GM12873 (cell line): ENCODE measurements at regions not wholly inside any gene's neighbourhood (a gene's known extent, or its start where the extent isn't known, plus 50 kb on each side); places are given as distances from the start of the nearest gene placed in this dataset.

Experiments
- TF ChIP-seq, protein P1 (sequence below): IDR thresholded peaks from 2 replicates; pipeline ENCODE4 v1.5.1; 2012; ENCODE audit warnings: low read depth, mild to moderate bottlenecking, moderate library complexity, low read length, control low read depth; ENCODE audit not compliant: insufficient read depth; ENCODE audit errors: missing control alignments

DNA sequence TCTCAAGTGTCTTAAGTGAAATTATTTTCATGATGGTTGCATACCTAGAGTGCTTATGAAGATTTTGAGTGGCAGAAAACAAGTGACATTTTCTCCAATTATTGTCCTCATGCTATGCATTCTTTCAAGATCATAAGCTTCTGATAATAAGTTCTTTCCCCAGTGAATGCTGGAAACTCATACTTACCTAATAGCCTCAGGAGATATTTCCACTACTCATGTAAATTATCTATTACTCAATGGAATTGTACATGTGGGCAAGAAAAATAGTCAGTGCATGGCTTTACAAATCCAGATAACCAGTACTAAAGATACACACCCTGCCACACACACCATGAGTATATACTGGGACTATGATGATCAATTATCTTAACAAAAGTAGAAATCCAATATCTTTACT lies 1219.4 kb upstream of the C9orf72 start:
- TF ChIP-seq, protein P1, sequence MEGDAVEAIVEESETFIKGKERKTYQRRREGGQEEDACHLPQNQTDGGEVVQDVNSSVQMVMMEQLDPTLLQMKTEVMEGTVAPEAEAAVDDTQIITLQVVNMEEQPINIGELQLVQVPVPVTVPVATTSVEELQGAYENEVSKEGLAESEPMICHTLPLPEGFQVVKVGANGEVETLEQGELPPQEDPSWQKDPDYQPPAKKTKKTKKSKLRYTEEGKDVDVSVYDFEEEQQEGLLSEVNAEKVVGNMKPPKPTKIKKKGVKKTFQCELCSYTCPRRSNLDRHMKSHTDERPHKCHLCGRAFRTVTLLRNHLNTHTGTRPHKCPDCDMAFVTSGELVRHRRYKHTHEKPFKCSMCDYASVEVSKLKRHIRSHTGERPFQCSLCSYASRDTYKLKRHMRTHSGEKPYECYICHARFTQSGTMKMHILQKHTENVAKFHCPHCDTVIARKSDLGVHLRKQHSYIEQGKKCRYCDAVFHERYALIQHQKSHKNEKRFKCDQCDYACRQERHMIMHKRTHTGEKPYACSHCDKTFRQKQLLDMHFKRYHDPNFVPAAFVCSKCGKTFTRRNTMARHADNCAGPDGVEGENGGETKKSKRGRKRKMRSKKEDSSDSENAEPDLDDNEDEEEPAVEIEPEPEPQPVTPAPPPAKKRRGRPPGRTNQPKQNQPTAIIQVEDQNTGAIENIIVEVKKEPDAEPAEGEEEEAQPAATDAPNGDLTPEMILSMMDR: no peak

DNA sequence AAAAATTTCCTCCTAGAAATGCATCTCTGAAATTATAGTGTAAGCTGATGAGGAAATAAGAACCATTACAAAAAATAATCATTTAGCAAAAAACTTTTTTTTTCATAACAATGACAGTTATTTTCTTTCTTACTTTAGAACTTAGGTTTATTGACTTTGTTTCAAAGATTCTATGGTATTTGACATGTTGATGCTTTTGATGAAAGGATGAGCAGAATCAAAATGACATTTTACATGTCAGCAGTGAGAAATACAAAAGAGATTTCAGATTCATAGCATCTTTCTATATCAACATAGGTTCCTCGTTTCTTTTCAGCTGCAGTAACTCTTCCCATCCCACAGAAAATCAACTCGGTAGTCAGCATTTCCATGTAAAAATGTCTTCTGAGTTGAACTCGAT lies 1226.6 kb upstream of the C9orf72 start:
- TF ChIP-seq, protein P1: no peak

DNA sequence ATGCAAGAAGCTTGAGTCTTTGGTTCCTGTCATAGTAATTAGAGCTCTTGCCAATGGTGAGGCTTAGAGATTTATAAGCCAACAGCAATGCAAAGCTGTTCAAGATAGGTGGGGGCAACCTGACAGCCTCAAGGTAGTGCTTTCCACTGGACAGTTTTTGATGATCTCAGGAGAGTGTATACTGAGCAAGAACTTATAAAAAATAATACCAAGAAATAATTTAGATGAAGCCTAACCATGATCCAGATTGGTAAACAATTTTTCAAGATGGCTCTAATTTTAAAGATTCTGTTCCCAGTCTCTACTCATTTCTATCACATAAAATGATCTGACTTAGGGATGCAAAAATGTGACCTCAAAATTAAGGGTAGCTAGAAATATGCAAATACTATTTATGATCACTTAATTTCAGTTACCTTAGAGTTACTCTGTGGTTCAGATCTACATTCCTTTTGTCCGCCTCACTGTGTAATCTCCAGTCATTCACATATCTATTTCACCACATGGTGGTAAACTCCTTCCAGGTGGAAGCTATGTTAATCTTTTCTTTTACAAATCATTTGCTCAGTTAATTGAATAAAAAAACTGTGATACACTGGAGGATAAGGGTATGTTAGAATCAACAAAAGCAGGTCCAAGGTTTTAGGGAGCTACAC lies 1228.0 kb upstream of the C9orf72 start:
- TF ChIP-seq, protein P1: no peak

DNA sequence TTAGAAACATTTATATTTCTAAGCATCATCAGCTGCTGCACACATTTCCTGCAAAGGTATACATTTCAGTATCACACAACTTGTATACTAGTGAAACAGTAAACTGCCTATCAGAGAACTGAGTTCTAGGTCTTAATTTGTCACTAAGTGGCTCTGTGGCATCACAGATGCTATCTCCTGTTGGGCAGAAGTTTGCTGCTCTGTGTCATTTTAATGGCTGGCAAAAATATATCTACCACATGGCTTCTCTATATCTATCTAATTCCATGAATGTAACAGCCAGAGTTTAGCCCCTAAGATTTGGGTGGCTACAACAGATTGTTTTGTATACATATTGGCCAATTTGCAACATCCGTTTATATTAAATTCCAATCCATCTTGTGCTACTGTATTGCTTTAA lies 1231.9 kb upstream of the C9orf72 start:
- TF ChIP-seq, protein P1: no peak

DNA sequence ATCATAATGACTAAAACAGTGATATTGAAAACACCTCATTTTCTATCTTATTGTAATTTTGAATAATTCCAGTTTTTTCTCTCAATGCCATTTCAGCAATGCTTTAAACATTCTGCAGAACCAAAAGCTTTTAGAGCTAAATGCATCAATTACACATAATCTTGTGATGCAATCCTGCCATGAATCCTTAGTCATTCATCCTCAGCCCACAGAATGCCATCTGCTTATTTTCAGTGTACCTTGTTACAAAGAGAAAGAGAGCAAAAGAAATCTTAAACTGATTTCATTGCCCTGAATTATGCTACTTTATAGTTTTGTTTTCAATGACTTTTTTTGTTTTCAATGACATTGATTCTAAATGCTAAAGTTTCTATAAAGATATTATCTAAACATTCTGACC lies 1234.8 kb upstream of the C9orf72 start:
- TF ChIP-seq, protein P1: no peak

DNA sequence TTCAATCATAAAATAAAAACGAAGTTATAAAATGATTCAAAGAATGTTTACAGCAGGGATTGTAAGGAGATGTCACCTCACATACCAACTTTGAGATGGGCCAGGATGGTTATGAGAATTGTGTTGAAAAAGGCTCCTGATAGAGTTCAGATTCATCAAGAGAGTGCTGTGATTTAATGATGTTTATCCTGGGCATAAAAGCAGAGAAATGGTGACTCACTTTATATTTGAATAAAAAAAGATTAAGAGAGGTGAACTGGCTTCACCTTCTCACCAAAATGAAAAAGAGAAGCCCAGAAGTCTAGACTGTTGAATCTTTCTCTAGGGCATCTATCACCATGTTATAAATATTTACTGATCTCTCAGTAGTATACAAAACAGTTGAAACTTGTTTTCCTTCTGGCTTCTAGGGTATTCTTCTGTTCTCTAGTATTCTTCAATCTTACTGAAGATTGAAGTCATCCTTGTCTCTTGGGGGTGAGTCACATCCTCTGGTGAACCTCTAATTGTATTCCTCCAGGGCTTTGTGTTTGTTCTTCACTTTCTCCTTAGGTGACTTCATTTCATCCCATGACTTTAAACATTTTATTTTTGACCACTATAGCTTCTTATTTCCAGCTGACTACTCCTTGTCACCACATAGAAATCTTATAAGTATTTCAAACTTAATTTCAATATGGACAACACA lies 1237.3 kb upstream of the C9orf72 start:
- TF ChIP-seq, protein P1: no peak

DNA sequence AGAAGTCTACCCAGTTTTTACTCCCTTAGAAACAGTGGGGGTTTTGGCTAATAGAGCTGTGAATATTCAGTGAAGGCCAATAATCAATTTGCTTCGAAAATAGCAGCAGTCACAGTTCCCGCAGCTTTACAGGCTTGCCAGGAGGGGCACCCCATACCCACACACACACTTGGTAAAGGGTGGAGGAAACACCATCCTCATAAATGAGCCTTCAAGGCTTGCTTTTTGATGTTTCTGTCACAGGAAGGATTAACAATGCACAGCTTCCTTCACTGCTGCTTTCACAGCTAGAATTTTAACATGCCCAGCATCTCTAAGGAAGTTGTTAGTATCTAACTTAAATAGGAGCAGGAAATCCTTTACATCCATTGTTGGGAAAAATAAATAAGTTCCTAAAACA lies 1247.5 kb upstream of the C9orf72 start:
- TF ChIP-seq, protein P1: no peak
